ENCODE measurements at regions not wholly inside any gene's neighbourhood (a gene's known extent, or its start where the extent isn't known, plus 50 kb on each side); places are given as distances from the start of the nearest gene placed in this dataset.

GRCh38 chr1:103953386-103953785 lies 203.7 kb downstream of the AMY1C start:
- DNase-seq (no peak), ATAC-seq (ENCODE audit: low read depth) (no peak)
- ChIA-PET POLR2A (no interaction called here), CTCF (interaction anchor here (0.7 kb wide), 1 partner anchor 407 kb away, joined by 4 read pairs; no protein-coding TSS in a partner anchor)
- no peaks in the 10 kb centered on the region for H3K36me3 Mint-ChIP-seq (ENCODE audit: low read depth)
- no peaks in the 10 kb centered on the region for H3K27me3 Mint-ChIP-seq
- H3K27ac Mint-ChIP-seq, result no peak overlapping the region
- H3K4me1 Mint-ChIP-seq, result no peaks in the 10 kb centered on the region
- no peak overlapping the region for H3K4me3 Mint-ChIP-seq
- TF ChIP-seq CTCF (IDR thresholded peaks at IDR 0.05), result no peak
- no peaks in the 10 kb centered on the region for H3K9me3 Mint-ChIP-seq
- intact Hi-C loops (cut with micrococcal nuclease), result no loop called here

GRCh38 chr1:103958699-103959098 lies 209.0 kb downstream of the AMY1C start:
- H3K4me3 Mint-ChIP-seq, result no peak overlapping the region
- intact Hi-C loops (cut with micrococcal nuclease), result no loop called here
- DNase-seq, result no peak
- no peaks in the 10 kb centered on the region for H3K27me3 Mint-ChIP-seq
- H3K27ac Mint-ChIP-seq, result no peak overlapping the region
- ATAC-seq (ENCODE audit: low read depth), result no peak
- H3K4me1 Mint-ChIP-seq, result no peaks in the 10 kb centered on the region
- CTCF ChIA-PET, result no interaction called here
- H3K9me3 Mint-ChIP-seq, result peaks cover 10% of the 10 kb centered on the region
- no peak for TF ChIP-seq CTCF (IDR thresholded peaks at IDR 0.05)
- no peaks in the 10 kb centered on the region for H3K36me3 Mint-ChIP-seq (ENCODE audit: low read depth)
- POLR2A ChIA-PET, result no interaction called here

- ATAC-seq (ENCODE audit: low read depth) (no peak), DNase-seq (no peak)
- intact Hi-C loops (cut with micrococcal nuclease), result no loop called here
- ChIA-PET CTCF (no interaction called here), POLR2A (no interaction called here)
- Mint-ChIP-seq H3K27me3 (no peaks in the 10 kb centered on the region), H3K9me3 (peaks cover 10% of the 10 kb centered on the region), H3K27ac (no peak overlapping the region), H3K4me3 (no peak overlapping the region), H3K36me3 (ENCODE audit: low read depth) (no peaks in the 10 kb centered on the region), H3K4me1 (no peaks in the 10 kb centered on the region)
- TF ChIP-seq CTCF (IDR thresholded peaks at IDR 0.05), result no peak
Observed at GRCh38 chr1:103959565-103959964, 209.9 kb downstream of the AMY1C start.

GRCh38 chr1:103960045-103960444 lies 210.3 kb downstream of the AMY1C start:
- DNase-seq (no peak), ATAC-seq (ENCODE audit: low read depth) (no peak)
- peaks cover 10% of the 10 kb centered on the region for H3K9me3 Mint-ChIP-seq
- no peak overlapping the region for H3K4me3 Mint-ChIP-seq
- ChIA-PET POLR2A (no interaction called here), CTCF (no interaction called here)
- H3K4me1 Mint-ChIP-seq, result no peaks in the 10 kb centered on the region
- TF ChIP-seq CTCF (IDR thresholded peaks at IDR 0.05), result no peak
- no peaks in the 10 kb centered on the region for H3K36me3 Mint-ChIP-seq (ENCODE audit: low read depth)
- H3K27ac Mint-ChIP-seq, result no peak overlapping the region
- intact Hi-C loops (cut with micrococcal nuclease), result no loop called here
- no peaks in the 10 kb centered on the region for H3K27me3 Mint-ChIP-seq

- ChIA-PET POLR2A (no interaction called here), CTCF (no interaction called here)
- H3K4me1 Mint-ChIP-seq, result no peaks in the 10 kb centered on the region
- H3K27me3 Mint-ChIP-seq, result no peaks in the 10 kb centered on the region
- intact Hi-C loops (cut with micrococcal nuclease), result no loop called here
- DNase-seq, result no peak
- H3K4me3 Mint-ChIP-seq, result no peak overlapping the region
- ATAC-seq (ENCODE audit: low read depth), result no peak
- H3K27ac Mint-ChIP-seq, result no peak overlapping the region
- TF ChIP-seq CTCF (IDR thresholded peaks at IDR 0.05), result no peak
- H3K9me3 Mint-ChIP-seq, result peaks cover 10% of the 10 kb centered on the region
- no peaks in the 10 kb centered on the region for H3K36me3 Mint-ChIP-seq (ENCODE audit: low read depth)
Observed at GRCh38 chr1:103960710-103961109, 211.0 kb downstream of the AMY1C start.

Measured in activated B cell treated with CpG ODN at 0.5 μM for 24 hours (primary cell).